Keratinocyte (primary cell): ENCODE measurements at regions not wholly inside any gene's neighbourhood (a gene's known extent, or its start where the extent isn't known, plus 50 kb on each side); places are given as distances from the start of the nearest gene placed in this dataset.

Experiments
- CTCF ChIP-seq, 3 experiments: IDR thresholded peaks in 1 of 3; conservative IDR thresholded peaks in 1 of 3; optimal IDR thresholded peaks in 1 of 3; 2 replicates in 2 of 3; 3 replicates in 1 of 3; pipeline versions ENCODE3 to v1.5.1; 2011; ENCODE audit warnings: low read length in 3 of 3, mild to moderate bottlenecking in 3 of 3, moderate library complexity in 2 of 3, control low read depth in 1 of 3, inconsistent platforms in 1 of 3; ENCODE audit not compliant: insufficient read depth in 2 of 3; ENCODE audit errors: extremely low read depth in 1 of 3
- EZH2 ChIP-seq: IDR thresholded peaks from one replicate; pipeline ENCODE4 v1.6.1; 2012; ENCODE audit warnings: inconsistent platforms, mild to moderate bottlenecking, low read length, moderate library complexity

- TF ChIP-seq CTCF (optimal IDR thresholded peaks at IDR 0.05 in 1 of 3, IDR thresholded peaks at IDR 0.05 in 1 of 3, conservative IDR thresholded peaks at IDR 0.05 in 1 of 3; ENCODE audit: extremely low read depth in 1 of 3, insufficient read depth in 2 of 3, low read length in 3 of 3), result no peak
- TF ChIP-seq EZH2, result no peak
These were observed 754.0 kb upstream of the ADAMTS16 start for GRCh38 chr5:4386152-4386551.
